ENCODE measurements at regions not wholly inside any gene's neighbourhood (a gene's known extent, or its start where the extent isn't known, plus 50 kb on each side); places are given as distances from the start of the nearest gene placed in this dataset.

- TF ChIP-seq POLR2AphosphoS5 (IDR thresholded peaks at IDR 0.05), result no peak
- no peak for TF ChIP-seq CTCF (IDR thresholded peaks at IDR 0.05)
Observed at GRCh38 chr6:109242029-109242428, 140.2 kb downstream of the CD164 start.
